ENCODE measurements at regions not wholly inside any gene's neighbourhood (a gene's known extent, or its start where the extent isn't known, plus 50 kb on each side); places are given as distances from the start of the nearest gene placed in this dataset.

GRCh38 chr5:18078157-18078556, 443.9 kb downstream of the TAF11L14 start:
- no peak for DNase-seq (ENCODE audit: low read depth in 1 of 2, low spot score in 2 of 2)
- H3K79me2 ChIP-seq (ENCODE audit: control insufficient read depth in 1 of 2, insufficient read depth in 2 of 2, low read length in 2 of 2) = no peaks in the 10 kb centered on the region
- no peak overlapping the region for H4K8ac ChIP-seq (ENCODE audit: extremely low read depth, insufficient read depth, low read length)
- no peaks in the 10 kb centered on the region for H3K79me1 ChIP-seq (ENCODE audit: low read depth, low read length)
- no peaks in the 10 kb centered on the region for H3K27me3 ChIP-seq (replicated peaks in 1 of 4; ENCODE audit: control insufficient read depth in 3 of 4, extremely low read depth in 1 of 4, insufficient read depth in 3 of 4, low read length in 3 of 4)
- H3K9ac ChIP-seq (replicated peaks in 1 of 4; ENCODE audit: extremely low read depth in 1 of 4, low read depth in 3 of 4, low read length in 3 of 4) = no peak overlapping the region
- no peaks in the 10 kb centered on the region for H4K20me1 ChIP-seq (replicated peaks in 1 of 2; ENCODE audit: control insufficient read depth in 1 of 2, insufficient read depth in 2 of 2, low read length in 2 of 2)
- H3K4me2 ChIP-seq (ENCODE audit: insufficient read depth in 1 of 2, low read depth in 2 of 2, low read length in 2 of 2) = no peak overlapping the region
- no peak overlapping the region for H2BK5ac ChIP-seq (ENCODE audit: low read depth, low read length)
- H3K27ac ChIP-seq (ENCODE audit: low read depth, low read length) = no peak overlapping the region
- H3K36me3 ChIP-seq (ENCODE audit: control insufficient read depth in 2 of 4, insufficient read depth in 4 of 4, low read length in 3 of 4) = no peaks in the 10 kb centered on the region
- ChIA-PET POLR2A (ENCODE audit: partially characterized antibody) (no interaction called here), CTCF (ENCODE audit: partially characterized antibody) (interaction anchor here (1.1 kb wide), 1 partner anchor 199 kb away, joined by 4 read pairs; no protein-coding TSS in a partner anchor)
- H2AK5ac ChIP-seq (ENCODE audit: low read depth, low read length) = no peak overlapping the region
- no peak overlapping the region for H2BK15ac ChIP-seq (ENCODE audit: low read length)
- no peak overlapping the region for H3K4me3 ChIP-seq (ENCODE audit: extremely low read depth in 1 of 4, insufficient read depth in 2 of 4, low read depth in 3 of 4, low read length in 4 of 4)
- H3K23me2 ChIP-seq (ENCODE audit: low read depth, low read length) = no peaks in the 10 kb centered on the region
- no peak overlapping the region for H4K5ac ChIP-seq (ENCODE audit: insufficient read length, low read depth, low read length)
- H2AFZ ChIP-seq (ENCODE audit: low read length) = 0 out of 2 replicates have a peak overlapping the region, but pooled peaks have one; percentile 3
- no peak overlapping the region for H3K23ac ChIP-seq (ENCODE audit: insufficient read length)
- H3K56ac ChIP-seq (replicated peaks; ENCODE audit: insufficient read length, low read depth, low read length) = no peak overlapping the region
- no peak for FAIRE-seq
- H2BK12ac ChIP-seq (ENCODE audit: low read depth, low read length) = no peak overlapping the region
- H3K9me3 ChIP-seq (ENCODE audit: insufficient read depth in 2 of 2, low read depth in 1 of 2, low read length in 1 of 2) = no peaks in the 10 kb centered on the region
- H3K14ac ChIP-seq (ENCODE audit: insufficient read length) = no peak overlapping the region
- TF ChIP-seq TBP (IDR thresholded peaks at IDR 0.05; ENCODE audit: low read depth, low read length) (no peak), YY1 (IDR thresholded peaks at IDR 0.05; ENCODE audit: low read depth, low read length) (no peak), SAP30 (IDR thresholded peaks at IDR 0.05; ENCODE audit: insufficient read depth, insufficient replicate concordance, low read length) (no peak), POLR2A (IDR thresholded peaks at IDR 0.05; ENCODE audit: control extremely low read depth in 1 of 2, low read depth in 2 of 2, low read length in 2 of 2) (no peak), KDM5A (IDR thresholded peaks at IDR 0.05; ENCODE audit: low read length) (no peak)
- H2BK20ac ChIP-seq (ENCODE audit: low read length) = no peak overlapping the region
- no peak overlapping the region for H3K4ac ChIP-seq (replicated peaks; ENCODE audit: insufficient read length, low read depth, low read length)
- H2BK120ac ChIP-seq (replicated peaks; ENCODE audit: low read depth, low read length) = no peak overlapping the region
- H3K18ac ChIP-seq (ENCODE audit: extremely low read depth, low read length) = no peak overlapping the region
- H3K4me1 ChIP-seq (replicated peaks in 1 of 4; ENCODE audit: control insufficient read depth in 3 of 4, insufficient read depth in 4 of 4, low read length in 3 of 4) = no peaks in the 10 kb centered on the region
- no peak overlapping the region for H4K91ac ChIP-seq (replicated peaks; ENCODE audit: insufficient read length, low read length)

Data from H1 (cell line).